OCI-LY7 (cell line): ENCODE measurements at regions not wholly inside any gene's neighbourhood (a gene's known extent, or its start where the extent isn't known, plus 50 kb on each side); places are given as distances from the start of the nearest gene placed in this dataset.
"Not testable (repeated sequence)": the region's sequence is repeated elsewhere in the genome, so short reads cannot be mapped to it uniquely, and the experiment has no call there.

Source experiments
- BruUV-seq: library from RNA; stranded (reverse); fragments of 400-500 nt; replicated peaks from 2 replicates; lab custom pipeline; 2021; lab: Mats Ljungman, UMichigan
- CTCF ChIA-PET: fragments of 300-600 bp; sonication (Branson Sonifier 250); formaldehyde crosslinking; loops from one replicate; lab custom pipeline; 2022; ENCODE audit warnings: antibody characterized with exemption; ENCODE audit not compliant: unreplicated experiment; lab: Charles Lee
- POLR2A ChIA-PET: fragments of 300-600 bp; sonication (Branson Sonifier 250); formaldehyde crosslinking; loops from one replicate; lab custom pipeline; 2022; ENCODE audit warnings: antibody characterized with exemption; lab: Charles Lee
- DNase-seq: peaks from one replicate; pipeline ENCODE4 v3.0.0-alpha.2; 2015; ENCODE audit warnings: low spot score
- H2AFZ ChIP-seq: fragments of 200-600 bp; sonication (generic), shearing (Covaris generic); 2 replicates; pipeline ENCODE4 v1.6.1; 2014; ENCODE audit warnings: mild to moderate bottlenecking, antibody characterized with exemption, low read length, moderate library complexity
- H3K27ac ChIP-seq: fragments of 200-600 bp; sonication (generic); 2 replicates; pipeline ENCODE4 v1.5.1; 2014; ENCODE audit warnings: mixed run types, low read depth, mild to moderate bottlenecking, moderate library complexity, low read length, inconsistent platforms; ENCODE audit not compliant: poor library complexity, severe bottlenecking
- H3K36me3 ChIP-seq: fragments of 200-600 bp; sonication (generic); 2 replicates; pipeline ENCODE4 v1.6.1; 2014; ENCODE audit warnings: mild to moderate bottlenecking, antibody characterized with exemption, low read length, moderate library complexity, mixed read lengths; ENCODE audit not compliant: insufficient read depth
- H3K4me1 ChIP-seq: fragments of 200-600 bp; sonication (generic); 2 replicates; pipeline ENCODE4 v1.5.1; 2014; ENCODE audit warnings: mild to moderate bottlenecking, low read length; ENCODE audit not compliant: insufficient read depth, poor library complexity, severe bottlenecking
- H3K4me2 ChIP-seq: fragments of 200-600 bp; sonication (generic); 2 replicates; pipeline ENCODE4 v1.6.1; 2014; ENCODE audit warnings: mild to moderate bottlenecking, low read length
- H3K4me3 ChIP-seq: fragments of 200-600 bp; sonication (generic); 2 replicates; pipeline ENCODE4 v1.5.1; 2014; ENCODE audit warnings: mild to moderate bottlenecking, low read depth, low read length; ENCODE audit not compliant: poor library complexity, severe bottlenecking
- H3K79me2 ChIP-seq: fragments of 200-600 bp; sonication (generic); 2 replicates; pipeline ENCODE4 v1.6.1; 2016; ENCODE audit warnings: low read depth, mild to moderate bottlenecking, low read length, moderate library complexity, mixed read lengths; ENCODE audit not compliant: insufficient read depth
- H3K9me2 ChIP-seq: fragments of 200-600 bp; sonication (generic); 2 replicates; pipeline ENCODE4 v1.6.1; 2016; ENCODE audit warnings: mild to moderate bottlenecking, low read length, mixed read lengths; ENCODE audit not compliant: insufficient read depth
- H3K9me3 ChIP-seq: fragments of 200-600 bp; sonication (generic); 2 replicates; pipeline ENCODE4 v1.6.1; 2014; ENCODE audit warnings: mild to moderate bottlenecking, mixed run types, low read length, mixed read lengths
- H4K20me1 ChIP-seq: fragments of 200-600 bp; sonication (generic); 2 replicates; pipeline ENCODE4 v1.6.1; 2014; ENCODE audit warnings: mild to moderate bottlenecking, antibody characterized with exemption, low read length, moderate library complexity, mixed read lengths; ENCODE audit not compliant: insufficient read depth
- intact Hi-C: fragments of 100-400 bp; cut with micrococcal nuclease; formaldehyde crosslinking; loops from one replicate; pipeline ENCODE4 v1.10.0; 2022; ENCODE audit not compliant: unreplicated experiment

- BruUV-seq, H4K20me1 ChIP-seq, intact Hi-C loops, H2AFZ ChIP-seq, H3K4me3 ChIP-seq, CTCF ChIA-PET, H3K9me2 ChIP-seq, H3K79me2 ChIP-seq, POLR2A ChIA-PET, H3K36me3 ChIP-seq, H3K27ac ChIP-seq, H3K4me2 ChIP-seq, H3K9me3 ChIP-seq, H3K4me1 ChIP-seq, DNase-seq: not testable (repeated sequence)
These were observed 65.1 kb upstream of the THOC3 start for GRCh38 chr5:176033186-176033585.

DNA sequence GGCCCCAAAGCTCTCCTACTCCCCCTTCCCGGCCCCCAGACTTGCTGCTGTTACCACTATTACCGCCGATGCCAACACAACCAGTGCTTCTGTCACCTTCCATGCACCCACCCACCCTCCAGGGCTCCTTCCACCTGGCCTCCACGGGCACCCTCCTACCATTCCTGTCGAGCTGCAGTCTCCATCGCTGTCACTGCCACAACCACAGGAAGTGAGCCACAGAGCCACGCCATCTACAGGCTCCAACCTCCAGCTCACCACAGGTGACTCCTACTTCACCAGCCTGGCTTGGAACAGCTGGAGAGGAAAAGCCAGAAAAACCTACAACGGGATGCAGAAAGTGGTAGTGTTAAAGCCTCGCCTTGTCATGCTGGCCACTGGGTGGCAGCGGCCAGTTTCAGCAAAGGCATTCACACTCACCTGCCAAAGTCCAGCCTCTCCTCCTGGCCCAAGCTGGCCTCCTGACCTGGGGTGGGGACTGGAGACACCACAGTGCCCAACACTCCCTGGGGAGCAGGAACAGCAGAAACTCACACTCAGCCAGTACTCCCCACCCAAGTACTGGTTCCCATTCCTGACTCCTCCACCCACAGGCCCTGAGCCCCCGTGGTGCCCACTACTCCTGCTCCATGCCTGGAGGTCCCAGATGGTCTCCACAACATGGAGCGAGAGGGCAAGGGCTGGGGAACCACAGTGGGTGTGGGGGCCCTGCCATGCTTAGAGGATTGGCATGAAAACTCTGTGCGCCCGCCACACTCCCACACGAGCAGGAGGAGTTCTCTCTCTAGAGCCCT is 66.5 kb upstream of the THOC3 start:
- CTCF ChIA-PET, H2AFZ ChIP-seq, BruUV-seq, H3K79me2 ChIP-seq, H3K9me2 ChIP-seq, H3K27ac ChIP-seq, H3K4me1 ChIP-seq, H3K9me3 ChIP-seq, POLR2A ChIA-PET, H4K20me1 ChIP-seq, H3K4me2 ChIP-seq, DNase-seq, H3K4me3 ChIP-seq, H3K36me3 ChIP-seq, intact Hi-C loops: not testable (repeated sequence)

- BruUV-seq, H3K27ac ChIP-seq, H3K36me3 ChIP-seq, H3K9me2 ChIP-seq, DNase-seq, H4K20me1 ChIP-seq, intact Hi-C loops, H3K4me3 ChIP-seq, H3K9me3 ChIP-seq, H3K4me1 ChIP-seq, H3K79me2 ChIP-seq, CTCF ChIA-PET, H2AFZ ChIP-seq, H3K4me2 ChIP-seq, POLR2A ChIA-PET: not testable (repeated sequence)
These were observed 67.1 kb upstream of the THOC3 start for GRCh38 chr5:176035201-176035530.

DNA sequence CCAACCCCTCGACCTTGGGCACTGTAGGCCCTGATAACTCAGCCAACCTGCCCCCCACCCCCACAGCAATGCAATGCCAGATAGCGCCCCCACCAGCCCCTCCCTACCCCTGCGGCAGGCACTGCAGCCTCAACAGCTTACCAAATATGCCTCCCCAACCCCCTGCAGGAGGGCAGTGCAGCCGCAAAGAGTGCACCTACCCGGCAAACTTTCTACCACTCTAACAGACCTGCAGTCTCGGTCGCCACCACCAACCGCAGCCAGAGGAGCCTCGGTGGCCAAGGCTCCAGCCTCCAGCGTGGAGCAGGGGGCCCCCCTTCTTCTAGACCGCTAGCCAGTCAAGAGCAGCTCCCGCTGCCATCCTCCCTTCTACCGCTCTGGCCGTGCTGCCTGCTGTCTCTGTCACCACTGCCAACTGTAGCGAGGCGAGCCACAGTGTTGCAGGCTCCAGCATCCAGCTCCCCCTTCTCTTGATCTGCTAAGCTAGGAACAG is 67.7 kb upstream of the THOC3 start:
- H3K79me2 ChIP-seq, POLR2A ChIA-PET: not testable (repeated sequence)

GRCh38 chr5:176036391-176036790 is 68.3 kb upstream of the THOC3 start:
- H3K9me3 ChIP-seq, H2AFZ ChIP-seq, H4K20me1 ChIP-seq, H3K36me3 ChIP-seq, H3K4me2 ChIP-seq, DNase-seq, H3K27ac ChIP-seq, H3K4me3 ChIP-seq, H3K79me2 ChIP-seq, POLR2A ChIA-PET, CTCF ChIA-PET, BruUV-seq, intact Hi-C loops, H3K4me1 ChIP-seq, H3K9me2 ChIP-seq: not testable (repeated sequence)

More for the DNA sequence above, 67.7 kb upstream of the THOC3 start:
- H2AFZ ChIP-seq, BruUV-seq, CTCF ChIA-PET, H3K4me2 ChIP-seq, H4K20me1 ChIP-seq, H3K27ac ChIP-seq, H3K9me3 ChIP-seq, intact Hi-C loops, H3K36me3 ChIP-seq, H3K4me1 ChIP-seq, H3K9me2 ChIP-seq, DNase-seq, H3K4me3 ChIP-seq: not testable (repeated sequence)

- CTCF ChIA-PET, H3K9me3 ChIP-seq, H4K20me1 ChIP-seq, POLR2A ChIA-PET, H3K79me2 ChIP-seq, H3K4me3 ChIP-seq, H3K36me3 ChIP-seq, intact Hi-C loops, H3K9me2 ChIP-seq, H3K27ac ChIP-seq, DNase-seq, H3K4me1 ChIP-seq, BruUV-seq, H2AFZ ChIP-seq, H3K4me2 ChIP-seq: not testable (repeated sequence)
These were observed 69.1 kb upstream of the THOC3 start for GRCh38 chr5:176037190-176037589.
